ENCODE measurements at regions not wholly inside any gene's neighbourhood (a gene's known extent, or its start where the extent isn't known, plus 50 kb on each side); places are given as distances from the start of the nearest gene placed in this dataset.

GRCh38 chr6:85802162-85802561 lies 159.5 kb upstream of the SYNCRIP start:
- H3K4me1 ChIP-seq = no peaks in the 10 kb centered on the region
- no peaks in the 10 kb centered on the region for H3K9me3 ChIP-seq
- H3K27ac ChIP-seq = no peak overlapping the region
- intact Hi-C loops (cut with DNase I) = no loop called here
- no peak for TF ChIP-seq CTCF (IDR thresholded peaks at IDR 0.05)
- no peak for ATAC-seq
- WGBS, 2 donors = 43 to 54% methylated on average over 1 of the region's 1 CpG
- H3K36me3 ChIP-seq = no peaks in the 10 kb centered on the region
- H3K27me3 ChIP-seq = no peaks in the 10 kb centered on the region
- no peak overlapping the region for H3K4me3 ChIP-seq
- FAIRE-seq = no peak
- DNase-seq = no peak

- Histone ChIP-seq H3K4me3 (no peak overlapping the region), H3K27me3 (no peaks in the 10 kb centered on the region), H3K36me3 (no peaks in the 10 kb centered on the region), H3K9me3 (no peaks in the 10 kb centered on the region), H3K4me1 (no peaks in the 10 kb centered on the region), H3K27ac (no peak overlapping the region)
- 80 to 81% methylated on average over 4 of the region's 4 CpGs for WGBS, 2 donors
- no peak for TF ChIP-seq CTCF (IDR thresholded peaks at IDR 0.05)
- FAIRE-seq = no peak
- no peak for DNase-seq
- ATAC-seq = no peak
- intact Hi-C loops (cut with DNase I) = no loop called here
Observed at GRCh38 chr6:85798931-85799652, 156.4 kb upstream of the SYNCRIP start.

GRCh38 chr6:85797993-85798392 lies 155.3 kb upstream of the SYNCRIP start:
- intact Hi-C loops (cut with DNase I) = no loop called here
- no peak for FAIRE-seq
- no peaks in the 10 kb centered on the region for H3K36me3 ChIP-seq
- no peaks in the 10 kb centered on the region for H3K4me1 ChIP-seq
- no peaks in the 10 kb centered on the region for H3K27me3 ChIP-seq
- H3K9me3 ChIP-seq = no peaks in the 10 kb centered on the region
- no peak overlapping the region for H3K27ac ChIP-seq
- no peak overlapping the region for H3K4me3 ChIP-seq
- 41 to 53% methylated on average over 2 of the region's 2 CpGs for WGBS, 2 donors
- TF ChIP-seq CTCF (IDR thresholded peaks at IDR 0.05) = no peak
- ATAC-seq = no peak
- no peak for DNase-seq

- no peak for DNase-seq
- H3K4me1 ChIP-seq = no peaks in the 10 kb centered on the region
- TF ChIP-seq CTCF (IDR thresholded peaks at IDR 0.05) = no peak
- H3K36me3 ChIP-seq = no peaks in the 10 kb centered on the region
- intact Hi-C loops (cut with DNase I) = no loop called here
- no peak for FAIRE-seq
- H3K27me3 ChIP-seq = no peaks in the 10 kb centered on the region
- H3K9me3 ChIP-seq = no peaks in the 10 kb centered on the region
- no peak overlapping the region for H3K27ac ChIP-seq
- H3K4me3 ChIP-seq = no peak overlapping the region
- ATAC-seq = no peak
Observed at GRCh38 chr6:85795945-85796344, 153.3 kb upstream of the SYNCRIP start.

- intact Hi-C loops (cut with DNase I) = no loop called here
- WGBS, 2 donors = 69 to 77% methylated on average over 1 of the region's 1 CpG
- Histone ChIP-seq H3K4me3 (no peak overlapping the region), H3K27ac (no peak overlapping the region), H3K36me3 (no peaks in the 10 kb centered on the region), H3K9me3 (no peaks in the 10 kb centered on the region), H3K4me1 (no peaks in the 10 kb centered on the region), H3K27me3 (no peaks in the 10 kb centered on the region)
- ATAC-seq (no peak), FAIRE-seq (no peak), DNase-seq (no peak)
- TF ChIP-seq CTCF (IDR thresholded peaks at IDR 0.05) = no peak
Observed at GRCh38 chr6:85792254-85792653, 149.6 kb upstream of the SYNCRIP start.
